ENCODE measurements at regions not wholly inside any gene's neighbourhood (a gene's known extent, or its start where the extent isn't known, plus 50 kb on each side); places are given as distances from the start of the nearest gene placed in this dataset.

GRCh38 chr1:95504321-95504720 lies 270.3 kb downstream of the RWDD3 start:
- TF ChIP-seq FOXA1 (IDR thresholded peaks at IDR 0.05) (no peak), HNF4G (IDR thresholded peaks at IDR 0.05) (no peak), YY1 (IDR thresholded peaks at IDR 0.05) (no peak), HNF4A (conservative IDR thresholded peaks at IDR 0.05) (no peak), REST (IDR thresholded peaks at IDR 0.05) (no peak), ZBTB33 (IDR thresholded peaks at IDR 0.05) (no peak), SP1 (IDR thresholded peaks at IDR 0.05) (no peak), GABPA (IDR thresholded peaks at IDR 0.05 in 1 of 2, conservative IDR thresholded peaks at IDR 0.05 in 1 of 2) (no peak), FOXA2 (IDR thresholded peaks at IDR 0.05) (no peak), RAD21 (IDR thresholded peaks at IDR 0.05) (no peak), CTCF (IDR thresholded peaks at IDR 0.05; ENCODE audit: low read depth, low read length, missing input control) (no peak), TAF1 (conservative IDR thresholded peaks at IDR 0.05) (no peak), NR2F2 (IDR thresholded peaks at IDR 0.05) (no peak), JUND (IDR thresholded peaks at IDR 0.05) (no peak)
- TF ChIP-seq, protein P1, sequence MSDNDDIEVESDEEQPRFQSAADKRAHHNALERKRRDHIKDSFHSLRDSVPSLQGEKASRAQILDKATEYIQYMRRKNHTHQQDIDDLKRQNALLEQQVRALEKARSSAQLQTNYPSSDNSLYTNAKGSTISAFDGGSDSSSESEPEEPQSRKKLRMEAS (IDR thresholded peaks at IDR 0.05), result no peak
- TF ChIP-seq, protein P2, sequence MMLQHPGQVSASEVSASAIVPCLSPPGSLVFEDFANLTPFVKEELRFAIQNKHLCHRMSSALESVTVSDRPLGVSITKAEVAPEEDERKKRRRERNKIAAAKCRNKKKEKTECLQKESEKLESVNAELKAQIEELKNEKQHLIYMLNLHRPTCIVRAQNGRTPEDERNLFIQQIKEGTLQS (IDR thresholded peaks at IDR 0.05), result no peak
- H3K4me1 ChIP-seq (ENCODE audit: control insufficient read depth in 4 of 4, insufficient read depth in 4 of 4, low read length in 3 of 4), result no peaks in the 10 kb centered on the region
- DNase-seq (ENCODE audit: low spot score), result no peak
- no peak overlapping the region for H3K9ac ChIP-seq (ENCODE audit: low read depth in 1 of 2, low read length in 2 of 2)
- no peak overlapping the region for H3K4me3 ChIP-seq (ENCODE audit: low read depth in 1 of 3, low read length in 3 of 3)
- H3K9me3 ChIP-seq (ENCODE audit: control insufficient read depth in 4 of 4, low read length in 3 of 4), result no peaks in the 10 kb centered on the region
- WGBS, result 72% methylated on average over 4 of the region's 4 CpGs
- H3K27me3 ChIP-seq (ENCODE audit: control insufficient read depth in 4 of 4, insufficient read depth in 4 of 4, low read length in 3 of 4), result peaks cover 0 to 2% (median 0%) of the 10 kb centered on the region in 4 donors
- H3K36me3 ChIP-seq (ENCODE audit: control insufficient read depth in 4 of 4, insufficient read depth in 3 of 4, low read depth in 1 of 4, low read length in 3 of 4), result no peaks in the 10 kb centered on the region
- H3K27ac ChIP-seq (ENCODE audit: low read depth in 1 of 2, low read length in 2 of 2), result no peak overlapping the region

All from liver (tissue), 8 donors.